H9 (cell line): ENCODE measurements at regions not wholly inside any gene's neighbourhood (a gene's known extent, or its start where the extent isn't known, plus 50 kb on each side); places are given as distances from the start of the nearest gene placed in this dataset.

Source experiments
- DNase-seq: peaks from one replicate; pipeline ENCODE4 v3.0.0-alpha.2; 2017
- H2AFZ ChIP-seq: one replicate; pipeline ENCODE4 v1.6.1; 2013; ENCODE audit warnings: mild to moderate bottlenecking, low read length, control low read depth, moderate library complexity
- H2AK5ac ChIP-seq: 2 replicates; pipeline ENCODE4 v1.6.1; 2013; ENCODE audit warnings: low read length, control low read depth, mixed read lengths; ENCODE audit not compliant: insufficient read length
- H2BK120ac ChIP-seq: one replicate; pipeline ENCODE4 v1.6.1; 2013; ENCODE audit warnings: low read depth, mild to moderate bottlenecking, low read length, control low read depth, inconsistent platforms; ENCODE audit not compliant: poor library complexity, severe bottlenecking
- H2BK12ac ChIP-seq: 2 replicates; pipeline ENCODE4 v1.6.1; 2013; ENCODE audit warnings: low read length, control low read depth, mixed read lengths, low read depth; ENCODE audit not compliant: insufficient read length
- H2BK15ac ChIP-seq: 2 replicates; pipeline ENCODE4 v1.6.1; 2013; ENCODE audit warnings: low read depth, low read length, control low read depth
- H2BK20ac ChIP-seq: one replicate; pipeline ENCODE4 v1.6.1; 2013; ENCODE audit warnings: low read depth, mild to moderate bottlenecking, low read length, control low read depth, inconsistent platforms; ENCODE audit not compliant: poor library complexity, severe bottlenecking
- H2BK5ac ChIP-seq: 2 replicates; pipeline ENCODE4 v1.6.1; 2013; ENCODE audit warnings: low read length, control low read depth, mixed read lengths; ENCODE audit not compliant: insufficient read length
- H3K14ac ChIP-seq: 2 replicates; pipeline ENCODE4 v1.6.1; 2013; ENCODE audit warnings: low read length, control low read depth; ENCODE audit not compliant: insufficient read depth
- H3K18ac ChIP-seq: 2 replicates; pipeline ENCODE4 v1.6.1; 2013; ENCODE audit warnings: low read depth, mild to moderate bottlenecking, mixed read lengths, low read length, control low read depth; ENCODE audit not compliant: insufficient read length
- H3K23ac ChIP-seq: 2 replicates; pipeline ENCODE4 v1.6.1; 2013; ENCODE audit warnings: low read length, control low read depth, mixed read lengths, low read depth; ENCODE audit not compliant: insufficient read length
- H3K23me2 ChIP-seq: 2 replicates; pipeline ENCODE4 v1.6.1; 2013; ENCODE audit warnings: low read depth, mild to moderate bottlenecking, mixed read lengths, low read length, control low read depth; ENCODE audit not compliant: insufficient read length, poor library complexity, severe bottlenecking
- H3K27ac ChIP-seq: 2 replicates; pipeline ENCODE4 v1.5.1; 2013; ENCODE audit warnings: low read length, control low read depth, mixed read lengths, low read depth; ENCODE audit not compliant: insufficient read length
- H3K27me3 ChIP-seq: 2 replicates; pipeline ENCODE4 v1.6.1; 2013; ENCODE audit warnings: low read length, control low read depth, inconsistent platforms; ENCODE audit not compliant: insufficient read depth
- H3K4ac ChIP-seq: 2 replicates; pipeline ENCODE4 v1.6.1; 2013; ENCODE audit warnings: low read depth, mild to moderate bottlenecking, control low read depth, inconsistent platforms, low read length, moderate library complexity
- H3K4me1 ChIP-seq: 2 replicates; pipeline ENCODE4 v1.6.1; 2013; ENCODE audit warnings: low read length, control low read depth, inconsistent platforms; ENCODE audit not compliant: insufficient read depth
- H3K4me2 ChIP-seq: 2 replicates; pipeline ENCODE4 v1.6.1; 2013; ENCODE audit warnings: low read length, control low read depth, mixed read lengths; ENCODE audit not compliant: insufficient read length, insufficient read depth
- H3K56ac ChIP-seq: 2 replicates; pipeline ENCODE4 v1.6.1; 2013; ENCODE audit warnings: low read depth, mild to moderate bottlenecking, mixed read lengths, low read length, control low read depth; ENCODE audit not compliant: insufficient read length
- H3K79me1 ChIP-seq: 2 replicates; pipeline ENCODE4 v1.6.1; 2013; ENCODE audit warnings: low read depth, mild to moderate bottlenecking, moderate library complexity, low read length, control low read depth, inconsistent platforms; ENCODE audit not compliant: insufficient read depth, poor library complexity, severe bottlenecking
- H3K79me2 ChIP-seq: 2 replicates; pipeline ENCODE4 v1.6.1; 2013; ENCODE audit warnings: low read length, control low read depth, inconsistent platforms; ENCODE audit not compliant: insufficient read depth
- H3K9ac ChIP-seq: 2 replicates; pipeline ENCODE4 v1.6.1; 2013; ENCODE audit warnings: low read length, control low read depth, mixed read lengths; ENCODE audit not compliant: insufficient read length; ENCODE audit errors: extremely low read depth
- H3K9me3 ChIP-seq: one replicate; pipeline ENCODE4 v1.6.1; 2013; ENCODE audit warnings: low read depth, low read length, inconsistent platforms; ENCODE audit not compliant: control insufficient read depth
- H3T11ph ChIP-seq: one replicate; pipeline ENCODE4 v1.6.1; 2013; ENCODE audit warnings: mild to moderate bottlenecking, low read length, control low read depth, inconsistent platforms
- H4K20me1 ChIP-seq: one replicate; pipeline ENCODE4 v1.6.1; 2013; ENCODE audit not compliant: control insufficient read depth, insufficient read length, insufficient read depth
- H4K5ac ChIP-seq: 2 replicates; pipeline ENCODE4 v1.6.1; 2013; ENCODE audit warnings: low read depth, mild to moderate bottlenecking, mixed read lengths, low read length, control low read depth; ENCODE audit not compliant: insufficient read length
- H4K8ac ChIP-seq: replicated peaks from 2 replicates; pipeline ENCODE4 v1.6.1; 2013; ENCODE audit warnings: low read length, control low read depth, mixed read lengths, low read depth; ENCODE audit not compliant: insufficient read length
- H4K91ac ChIP-seq: 2 replicates; pipeline ENCODE4 v1.6.1; 2013; ENCODE audit warnings: low read depth, mild to moderate bottlenecking, moderate library complexity, mixed read lengths, low read length, control low read depth; ENCODE audit not compliant: insufficient read length
- H3K27ac Mint-ChIP-seq, 3 experiments: 2 replicates in 2 of 3; 3 replicates in 1 of 3; pipeline ENCODE4 v1.8.0; 2020 to 2021; ENCODE audit warnings: mixed read lengths in 3 of 3, mild to moderate bottlenecking in 1 of 3, moderate library complexity in 1 of 3
- H3K27me3 Mint-ChIP-seq: 2 replicates; pipeline ENCODE4 v1.8.0; 2021; ENCODE audit warnings: low read depth, mild to moderate bottlenecking, moderate library complexity, mixed read lengths
- H3K36me3 Mint-ChIP-seq, 3 experiments: 2 replicates in 2 of 3; 3 replicates in 1 of 3; pipeline ENCODE4 v1.8.0; 2020 to 2021; ENCODE audit warnings: low read depth in 3 of 3, mixed read lengths in 3 of 3; ENCODE audit not compliant: insufficient read depth in 1 of 3
- H3K4me1 Mint-ChIP-seq, 2 experiments: 2 replicates each; pipeline ENCODE4 v1.8.0; 2020; ENCODE audit warnings: mixed read lengths in 2 of 2
- H3K4me3 Mint-ChIP-seq, 2 experiments: 2 replicates in 1 of 2; 3 replicates in 1 of 2; pipeline ENCODE4 v1.8.0; 2020 to 2021; ENCODE audit warnings: mild to moderate bottlenecking in 2 of 2, mixed read lengths in 2 of 2, moderate library complexity in 1 of 2
- H3K9me3 Mint-ChIP-seq, 2 experiments: 2 replicates in 1 of 2; 3 replicates in 1 of 2; pipeline ENCODE4 v1.8.0; 2020; ENCODE audit warnings: mild to moderate bottlenecking in 2 of 2, mixed read lengths in 2 of 2, moderate library complexity in 1 of 2
- CTCF ChIP-seq: fragments of 200-600 bp; sonication (generic); conservative IDR thresholded peaks from 3 replicates; pipeline ENCODE4 v1.8.0; 2021; ENCODE audit warnings: antibody characterized with exemption, mild to moderate bottlenecking
- WGBS: extraction: QIAGEN DNeasy Blood & Tissue Kit; methylation state at CpG from one replicate; pipeline ENCODE4 v1.1.7; 2013; ENCODE audit warnings: missing lambda C conversion rate, low lambda C conversion rate, mixed read lengths; ENCODE audit not compliant: insufficient read length; ENCODE audit errors: extremely low coverage; 5-methylcytosine and 5-hydroxymethylcytosine counted together

DNA sequence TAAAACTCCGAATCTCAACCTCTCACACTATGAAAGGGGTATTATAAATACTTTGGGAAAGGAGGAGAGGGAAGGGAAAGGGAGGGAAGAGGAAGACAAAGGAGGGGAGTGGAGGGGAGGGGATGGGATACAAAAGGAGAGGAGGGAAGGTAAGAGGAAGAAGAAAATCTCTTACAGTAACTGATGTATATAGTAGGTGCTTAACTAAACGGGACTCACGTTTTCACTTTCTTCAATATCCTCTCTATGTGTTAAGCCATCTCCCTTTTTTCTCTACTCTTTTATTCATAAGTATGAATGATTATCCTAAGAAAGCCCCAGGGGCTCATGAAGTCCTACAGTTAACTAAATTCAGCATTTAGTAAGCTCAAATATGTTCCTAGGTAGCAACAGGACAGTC is 729.6 kb upstream of the NR2F2 start:
- Histone ChIP-seq H3K14ac (no peak overlapping the region), H4K8ac (no peak overlapping the region), H2BK120ac (no peak overlapping the region), H4K5ac (no peak overlapping the region), H2BK5ac (no peak overlapping the region), H3K18ac (no peak overlapping the region), H2BK20ac (no peak overlapping the region), H4K91ac (no peak overlapping the region), H3K27me3 (no peaks in the 10 kb centered on the region), H3K4me2 (no peak overlapping the region), H3K23me2 (no peaks in the 10 kb centered on the region), H2AFZ (no peak overlapping the region), H2BK15ac (no peak overlapping the region), H2AK5ac (no peak overlapping the region), H3K9me3 (no peaks in the 10 kb centered on the region), H3K23ac (no peak overlapping the region), H2BK12ac (no peak overlapping the region), H3T11ph (no peak overlapping the region), H3K56ac (no peak overlapping the region), H3K27ac (no peak overlapping the region), H3K79me2 (no peaks in the 10 kb centered on the region), H3K4me1 (peaks cover 3% of the 10 kb centered on the region; the same call in 1 of the 2 replicates), H4K20me1 (no peaks in the 10 kb centered on the region), H3K4ac (no peak overlapping the region), H3K9ac (no peak overlapping the region), H3K79me1 (no peaks in the 10 kb centered on the region)
- Mint-ChIP-seq H3K4me1 (peaks cover 11 to 12% of the 10 kb centered on the region in 2 experiments), H3K27ac (no peak overlapping the region), H3K9me3 (peaks cover 2% of the 10 kb centered on the region in 2 experiments; a peak in 2 of 5 replicates), H3K27me3 (no peaks in the 10 kb centered on the region), H3K36me3 (no peaks in the 10 kb centered on the region), H3K4me3 (no peak overlapping the region)
- no peak for DNase-seq
- TF ChIP-seq CTCF: no peak
- no CpG with 5 or more reads among the region's 3 CpGs for WGBS
